GM19455 (cell line): ENCODE measurements at regions not wholly inside any gene's neighbourhood (a gene's known extent, or its start where the extent isn't known, plus 50 kb on each side); places are given as distances from the start of the nearest gene placed in this dataset.

Source experiments
- ATAC-seq: cut with Tn5 transposase; IDR thresholded peaks from one replicate; pipeline ENCODE4 v1.9.1; 2021; ENCODE audit not compliant: unreplicated experiment

GRCh38 chr16:48905632-48906505 lies 295.9 kb upstream of the N4BP1 start:
- ATAC-seq, result no peak

DNA sequence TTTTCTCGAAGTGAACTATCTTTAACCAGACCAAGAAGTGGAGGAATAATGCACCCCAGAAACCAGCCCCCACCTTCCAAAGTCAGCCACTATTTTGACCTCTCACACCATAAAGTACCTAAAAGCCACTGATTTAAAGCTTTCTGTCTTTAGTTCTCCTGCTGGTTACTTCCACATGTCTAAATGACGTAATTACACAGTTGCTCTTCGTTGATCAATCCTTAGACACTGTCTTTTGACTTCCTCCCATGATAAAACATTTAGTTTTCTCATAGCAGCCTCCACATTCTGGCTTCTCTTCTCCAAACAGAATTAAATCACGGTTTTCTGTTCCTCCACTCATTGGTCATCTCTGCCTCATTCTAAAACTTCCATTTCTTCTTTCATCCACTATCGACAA lies 294.4 kb upstream of the N4BP1 start:
- no peak for ATAC-seq

GRCh38 chr16:48903039-48903438 lies 293.1 kb upstream of the N4BP1 start:
- ATAC-seq, result no peak

DNA sequence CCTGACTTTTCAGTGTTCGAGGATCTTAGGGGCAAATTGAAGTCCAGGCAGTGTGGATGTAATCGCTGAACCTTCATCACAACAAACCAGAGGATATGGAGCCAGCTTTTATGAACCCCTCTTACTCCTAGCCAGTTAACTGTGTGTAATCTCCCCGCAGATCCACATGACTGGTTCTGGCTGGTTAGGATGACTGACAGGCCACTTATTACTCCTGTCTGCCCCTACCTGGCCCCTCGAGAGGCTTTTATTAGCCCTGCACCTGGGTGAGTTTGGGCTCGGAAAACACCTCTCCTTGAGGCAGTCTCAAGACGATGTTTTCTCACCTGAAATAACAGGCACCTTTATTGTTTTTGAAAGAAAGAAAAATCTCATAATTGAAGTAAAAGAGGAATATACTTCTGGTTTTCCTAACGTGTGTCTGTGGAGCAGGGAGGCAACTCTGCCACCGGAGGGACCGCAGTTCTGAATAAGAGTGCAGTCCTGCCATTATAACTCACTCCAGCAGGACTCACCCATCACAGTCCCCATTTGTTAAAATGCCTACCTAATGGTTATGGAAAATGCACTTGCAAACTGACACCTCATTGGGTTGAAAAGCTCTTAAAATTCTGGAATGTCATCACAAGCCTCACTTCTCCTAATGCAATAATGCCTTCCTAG lies 291.9 kb upstream of the N4BP1 start:
- no peak for ATAC-seq

DNA sequence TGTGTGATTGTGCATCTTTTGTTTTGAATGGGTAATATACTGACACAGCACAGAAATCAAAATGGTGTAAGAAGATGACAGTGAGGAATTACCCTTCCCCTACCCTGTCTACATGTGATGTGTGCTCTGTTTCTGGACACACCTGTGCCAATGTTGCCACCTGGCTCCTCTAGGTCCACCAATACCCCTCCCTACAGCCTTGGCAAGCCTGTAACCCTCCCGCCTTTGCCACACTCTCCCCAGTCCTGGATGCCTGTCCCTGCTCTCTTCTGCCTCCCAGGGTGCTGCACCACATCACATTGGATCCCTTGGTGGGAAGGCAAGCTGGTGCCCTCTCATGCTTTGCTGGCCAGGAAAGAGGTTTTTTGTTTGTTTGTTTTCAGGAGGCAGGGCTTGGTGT lies 289.5 kb upstream of the N4BP1 start:
- no peak for ATAC-seq

GRCh38 chr16:48897698-48898205 lies 287.8 kb upstream of the N4BP1 start:
- no peak for ATAC-seq

DNA sequence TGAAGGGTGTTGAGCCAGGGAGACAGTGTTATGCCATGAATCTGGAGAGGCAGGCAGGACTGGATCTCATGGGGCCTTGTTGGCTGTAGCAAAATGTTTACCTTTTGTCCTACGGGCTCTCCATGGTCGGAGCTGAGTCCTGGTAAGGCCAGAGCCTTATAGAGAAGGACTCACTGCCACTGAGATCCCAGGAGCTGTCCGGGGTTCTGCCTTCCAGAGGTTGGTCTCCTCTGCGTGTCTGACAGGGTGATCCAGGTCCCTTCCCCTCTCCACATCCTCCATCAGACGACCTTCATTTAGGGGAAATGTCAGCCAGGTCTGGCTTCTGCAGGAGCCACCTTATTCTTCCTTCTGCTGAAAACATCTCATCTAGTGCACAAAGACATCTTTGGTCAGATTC lies 285.2 kb upstream of the N4BP1 start:
- ATAC-seq, result no peak

DNA sequence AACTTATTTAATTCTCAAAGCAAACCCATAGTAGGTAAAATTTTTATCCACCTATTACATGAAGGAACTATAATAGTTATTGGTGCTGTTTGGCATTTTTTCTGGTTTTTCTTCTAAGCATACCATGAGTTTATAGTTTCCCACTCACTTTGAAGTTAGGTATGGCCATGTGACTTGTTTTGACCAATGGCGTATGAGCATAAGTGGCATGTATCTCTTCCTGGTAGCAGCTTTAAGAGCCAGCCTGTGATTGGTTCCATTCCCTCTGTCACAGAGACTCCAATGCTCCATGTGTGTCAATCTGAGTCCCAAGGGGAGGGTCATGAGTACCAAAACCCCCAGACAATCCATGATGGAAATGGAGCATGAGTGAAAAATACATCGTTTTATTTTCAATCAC lies 282.9 kb upstream of the N4BP1 start:
- no peak for ATAC-seq

- no peak for ATAC-seq
Observed at GRCh38 chr16:48887646-48888210, 277.7 kb upstream of the N4BP1 start.

GRCh38 chr16:48885471-48885870 lies 275.5 kb upstream of the N4BP1 start:
- no peak for ATAC-seq

- no peak for ATAC-seq
Observed at GRCh38 chr16:48881272-48881671, 271.3 kb upstream of the N4BP1 start.

- ATAC-seq, result no peak
Observed at GRCh38 chr16:48879223-48880122, 269.5 kb upstream of the N4BP1 start.

DNA sequence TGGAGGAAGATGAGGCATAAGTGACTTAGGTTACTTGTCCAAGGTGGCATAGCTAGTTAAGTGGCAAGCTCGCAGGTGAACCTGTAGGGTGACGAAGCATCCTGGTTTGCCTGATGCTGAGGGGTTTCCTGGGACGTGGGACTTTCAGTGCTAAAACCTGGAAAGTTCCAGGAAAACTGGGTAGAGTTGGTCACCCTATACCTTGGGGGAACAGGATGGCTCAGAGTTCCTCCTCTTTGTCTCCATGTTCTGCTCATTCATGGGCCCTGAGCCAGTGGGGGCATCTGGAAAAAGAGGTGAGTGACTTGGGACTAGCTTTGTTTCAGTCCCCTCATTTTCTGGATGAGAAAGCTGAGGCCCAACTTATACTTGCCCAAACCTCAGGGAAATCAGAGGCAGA lies 268.0 kb upstream of the N4BP1 start:
- no peak for ATAC-seq

DNA sequence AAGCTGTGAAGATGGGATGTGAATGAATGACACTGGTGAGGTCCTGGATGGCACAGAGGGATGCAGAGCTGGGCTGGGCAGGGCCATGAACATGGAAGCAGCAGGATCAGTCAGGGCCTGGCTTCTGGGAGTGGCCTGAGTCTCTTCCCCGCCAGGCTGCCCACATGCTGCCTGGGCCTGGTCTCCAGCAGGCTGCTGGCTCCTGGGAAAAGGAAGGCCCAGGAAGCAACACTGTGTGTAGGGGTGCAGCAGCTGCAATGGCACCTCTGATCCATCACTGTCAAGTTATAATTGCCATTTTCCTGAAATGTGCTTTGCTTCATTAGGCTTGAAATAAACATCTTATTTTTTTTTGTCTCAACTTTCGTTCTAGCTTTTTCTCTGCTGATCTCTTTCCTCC lies 260.2 kb upstream of the N4BP1 start:
- no peak for ATAC-seq

DNA sequence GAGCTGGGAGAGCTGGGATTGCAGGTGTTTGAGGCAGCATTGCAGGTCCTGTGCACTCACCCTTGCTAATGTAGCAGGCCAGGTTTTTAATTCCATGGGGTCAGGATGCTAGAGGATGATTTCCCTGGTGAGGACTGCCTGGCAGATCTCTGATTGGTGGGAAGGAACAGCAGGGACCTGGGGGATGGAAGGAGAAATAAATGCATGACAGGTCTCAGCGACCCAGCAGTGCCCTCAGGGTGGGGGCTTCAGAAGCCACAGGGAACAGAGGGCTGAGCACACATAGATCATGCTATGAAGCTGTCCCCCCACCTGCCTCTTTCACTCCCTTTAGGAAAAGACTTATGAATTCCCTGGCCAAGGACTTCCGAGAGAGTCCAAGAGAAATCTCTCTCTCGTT lies 255.5 kb upstream of the N4BP1 start:
- ATAC-seq, result no peak

DNA sequence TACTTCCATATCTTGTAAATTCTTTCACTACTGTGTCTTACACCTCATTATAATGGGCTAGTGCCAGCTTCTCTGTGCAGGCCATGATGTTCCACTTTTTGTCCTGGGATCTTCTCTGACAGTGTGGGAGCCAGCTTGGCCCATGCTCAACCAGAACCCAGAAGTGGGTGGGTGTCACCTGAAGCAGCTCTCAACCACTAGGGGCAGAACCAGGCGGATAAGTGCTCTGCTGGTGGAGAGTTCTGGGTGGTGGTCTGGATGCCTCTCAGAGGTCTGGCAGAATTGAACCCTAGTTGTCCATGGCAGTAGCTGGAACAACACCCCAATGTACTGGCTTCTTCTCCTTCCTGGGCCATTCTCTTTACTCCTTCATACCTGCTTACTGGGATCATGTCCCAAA lies 254.1 kb upstream of the N4BP1 start:
- ATAC-seq, result no peak

DNA sequence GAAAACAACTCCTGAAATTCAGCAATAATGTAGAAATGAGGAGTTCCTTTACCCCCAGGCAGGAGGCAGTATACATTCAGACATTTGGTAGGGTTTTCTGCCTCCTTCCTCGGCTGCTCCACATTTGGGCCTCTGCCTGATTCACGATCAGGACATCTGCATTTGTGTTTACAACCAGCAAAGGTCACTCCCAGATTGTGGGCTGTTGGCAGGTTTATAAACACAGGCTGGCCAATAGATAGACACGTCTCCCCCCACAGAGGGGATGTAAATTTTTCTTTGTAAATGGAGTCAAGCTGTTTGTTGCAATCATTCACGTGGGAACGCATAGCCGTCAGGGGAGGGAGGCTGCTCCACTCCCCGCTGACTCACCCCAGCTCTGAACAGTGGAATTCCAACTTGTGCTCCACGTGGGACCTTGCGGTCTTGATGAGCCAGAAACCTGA lies 252.1 kb upstream of the N4BP1 start:
- ATAC-seq, result no peak

GRCh38 chr16:48860341-48860740 lies 250.4 kb upstream of the N4BP1 start:
- ATAC-seq, result no peak

- no peak for ATAC-seq
Observed at GRCh38 chr16:48852951-48853350, 243.0 kb upstream of the N4BP1 start.

DNA sequence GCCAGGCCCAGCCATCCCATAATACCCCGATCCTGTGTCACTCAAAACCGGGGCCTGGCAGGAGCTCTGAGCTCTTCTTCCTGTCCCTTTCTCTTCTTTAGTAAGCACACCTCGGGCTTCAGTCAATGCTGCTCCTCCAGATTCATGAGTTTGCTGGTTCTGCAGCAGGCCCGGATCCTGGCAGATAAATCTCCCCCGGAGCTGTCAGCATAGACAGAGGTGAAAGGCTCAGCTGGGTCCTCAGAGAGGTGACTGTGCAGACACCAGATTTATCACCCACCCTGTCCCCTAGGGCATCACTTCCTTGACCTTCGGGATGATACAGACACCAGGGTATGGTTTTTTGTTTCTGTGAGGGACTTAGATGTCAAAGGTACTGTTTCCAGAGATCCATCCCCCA lies 242.5 kb upstream of the N4BP1 start:
- ATAC-seq, result no peak
